ENCODE measurements at regions not wholly inside any gene's neighbourhood (a gene's known extent, or its start where the extent isn't known, plus 50 kb on each side); places are given as distances from the start of the nearest gene placed in this dataset.

DNA sequence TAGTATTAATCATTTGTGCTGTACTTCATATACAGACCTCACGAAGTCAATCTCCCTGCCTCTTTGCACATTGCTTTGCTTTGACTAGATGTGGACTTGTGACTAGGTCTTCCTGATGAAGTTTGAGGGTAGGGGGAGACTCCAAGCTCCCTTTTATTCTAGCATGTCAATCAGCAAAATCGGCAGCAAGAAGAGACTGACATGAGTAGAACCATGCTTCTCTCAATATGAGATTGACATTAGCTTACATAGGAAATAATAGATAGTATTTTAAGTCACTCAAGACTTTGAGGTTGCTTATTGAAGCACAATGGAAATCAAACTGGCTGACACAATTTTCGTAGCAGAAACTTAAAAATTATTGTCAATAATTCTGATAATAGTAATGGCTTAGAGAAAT is 866.4 kb upstream of the ADAMTS5 start:
- TF ChIP-seq, protein P1, sequence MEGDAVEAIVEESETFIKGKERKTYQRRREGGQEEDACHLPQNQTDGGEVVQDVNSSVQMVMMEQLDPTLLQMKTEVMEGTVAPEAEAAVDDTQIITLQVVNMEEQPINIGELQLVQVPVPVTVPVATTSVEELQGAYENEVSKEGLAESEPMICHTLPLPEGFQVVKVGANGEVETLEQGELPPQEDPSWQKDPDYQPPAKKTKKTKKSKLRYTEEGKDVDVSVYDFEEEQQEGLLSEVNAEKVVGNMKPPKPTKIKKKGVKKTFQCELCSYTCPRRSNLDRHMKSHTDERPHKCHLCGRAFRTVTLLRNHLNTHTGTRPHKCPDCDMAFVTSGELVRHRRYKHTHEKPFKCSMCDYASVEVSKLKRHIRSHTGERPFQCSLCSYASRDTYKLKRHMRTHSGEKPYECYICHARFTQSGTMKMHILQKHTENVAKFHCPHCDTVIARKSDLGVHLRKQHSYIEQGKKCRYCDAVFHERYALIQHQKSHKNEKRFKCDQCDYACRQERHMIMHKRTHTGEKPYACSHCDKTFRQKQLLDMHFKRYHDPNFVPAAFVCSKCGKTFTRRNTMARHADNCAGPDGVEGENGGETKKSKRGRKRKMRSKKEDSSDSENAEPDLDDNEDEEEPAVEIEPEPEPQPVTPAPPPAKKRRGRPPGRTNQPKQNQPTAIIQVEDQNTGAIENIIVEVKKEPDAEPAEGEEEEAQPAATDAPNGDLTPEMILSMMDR (IDR thresholded peaks at IDR 0.05): no peak
- TF ChIP-seq POLR2AphosphoS5 (IDR thresholded peaks at IDR 0.05; ENCODE audit: low read depth, low read length) (no peak), SIN3A (IDR thresholded peaks at IDR 0.05; ENCODE audit: borderline replicate concordance, insufficient read depth, low read depth, low read length) (no peak)
